CD4-positive, alpha-beta T cell treated with Interferon alpha-2 for 1 hour (primary cell): ENCODE measurements at regions not wholly inside any gene's neighbourhood (a gene's known extent, or its start where the extent isn't known, plus 50 kb on each side); places are given as distances from the start of the nearest gene placed in this dataset.
A peak's percentile ranks its signal among the peaks of the same experiment; 100 is the strongest.

Experiments used
- DNase-seq, 2 donors: peaks; one replicate each; pipeline ENCODE4 v3.0.0-alpha.2; 2020 to 2022

DNA sequence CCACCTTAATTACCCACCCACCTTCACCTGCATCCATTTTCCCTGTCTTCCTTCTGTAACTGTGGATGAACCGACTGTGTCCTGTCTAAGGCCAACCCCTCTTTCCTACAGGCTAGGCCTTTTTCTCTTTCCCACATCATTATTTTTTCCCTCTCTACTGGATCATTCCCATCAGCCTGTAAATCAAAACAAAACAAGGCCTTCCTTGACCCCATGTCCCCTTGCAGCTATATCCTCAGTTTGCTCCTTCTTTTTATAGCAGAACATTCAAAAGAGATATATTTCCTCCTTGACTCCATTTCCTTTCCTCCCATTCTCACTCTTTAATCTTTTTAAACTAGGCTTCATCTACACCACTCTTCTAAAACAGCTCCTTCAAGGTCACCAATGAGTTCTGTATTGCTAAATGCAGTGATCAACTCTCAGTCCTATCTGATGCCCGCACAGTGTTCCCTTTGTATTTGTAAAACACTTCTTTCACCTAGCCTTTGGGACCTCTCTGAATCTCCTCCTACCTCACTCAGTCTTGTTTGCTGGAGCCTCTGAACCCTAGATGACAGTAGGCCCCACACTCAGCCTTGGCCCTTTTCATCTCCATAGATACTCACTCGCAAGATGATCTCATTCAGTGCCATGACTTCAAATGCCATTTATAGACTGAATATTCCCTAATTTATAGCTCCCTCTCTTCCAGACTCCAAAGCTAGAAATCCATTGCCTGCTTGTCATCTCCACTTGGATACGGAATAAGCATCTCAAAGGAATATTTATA, 55.7 kb downstream of the CXCR4 start:
- no peak for DNase-seq

- DNase-seq: no peak
Measured at GRCh38 chr2:136060416-136060815, 57.5 kb downstream of the CXCR4 start.

DNA sequence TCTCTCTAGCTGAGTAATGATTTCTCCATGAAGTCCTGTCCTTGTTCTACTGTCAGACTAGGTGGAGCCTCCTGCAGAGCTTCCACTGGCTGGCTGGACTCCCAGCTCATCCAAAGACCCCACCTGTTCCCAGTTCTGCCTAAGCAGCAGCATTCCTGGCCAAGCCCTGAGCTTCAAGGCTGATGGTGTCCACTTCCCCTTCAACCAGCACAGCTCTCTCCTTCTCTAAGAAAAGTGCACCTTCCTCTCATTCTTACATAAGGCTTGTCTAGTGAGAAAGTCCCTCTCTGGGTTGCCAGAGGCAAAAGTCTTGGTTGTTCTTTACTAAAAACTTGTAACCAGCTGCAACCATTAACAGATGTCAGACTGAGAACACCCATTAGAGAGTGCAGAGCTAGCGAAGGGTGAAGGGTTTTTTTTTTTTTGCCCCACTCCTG, 58.9 kb downstream of the CXCR4 start:
- DNase-seq: no peak

DNA sequence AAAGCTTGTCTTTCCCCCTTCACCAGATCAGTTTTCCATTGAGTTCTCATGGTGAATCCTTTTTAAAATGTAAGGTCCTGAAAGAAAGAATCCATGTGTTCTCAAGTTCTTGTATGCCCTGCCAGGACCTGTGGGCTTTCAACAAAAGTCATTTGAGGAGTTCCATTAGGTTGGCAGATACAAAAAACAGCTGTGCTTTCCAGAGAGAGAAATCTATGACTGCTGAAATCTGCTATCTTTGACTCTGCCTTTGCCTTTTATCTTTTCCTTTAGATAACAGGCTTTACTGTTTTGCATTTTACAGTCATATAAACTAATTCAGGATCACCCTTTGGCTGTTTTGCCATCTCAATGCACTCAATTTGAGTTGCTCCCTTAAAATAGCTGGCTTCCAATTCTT, 59.7 kb downstream of the CXCR4 start:
- DNase-seq: no peak

- DNase-seq: no peak
Measured at GRCh38 chr2:136057802-136058140, 60.2 kb downstream of the CXCR4 start.

GRCh38 chr2:136057023-136057801, 60.7 kb downstream of the CXCR4 start:
- DNase-seq: peak; percentile 43 to 79

DNA sequence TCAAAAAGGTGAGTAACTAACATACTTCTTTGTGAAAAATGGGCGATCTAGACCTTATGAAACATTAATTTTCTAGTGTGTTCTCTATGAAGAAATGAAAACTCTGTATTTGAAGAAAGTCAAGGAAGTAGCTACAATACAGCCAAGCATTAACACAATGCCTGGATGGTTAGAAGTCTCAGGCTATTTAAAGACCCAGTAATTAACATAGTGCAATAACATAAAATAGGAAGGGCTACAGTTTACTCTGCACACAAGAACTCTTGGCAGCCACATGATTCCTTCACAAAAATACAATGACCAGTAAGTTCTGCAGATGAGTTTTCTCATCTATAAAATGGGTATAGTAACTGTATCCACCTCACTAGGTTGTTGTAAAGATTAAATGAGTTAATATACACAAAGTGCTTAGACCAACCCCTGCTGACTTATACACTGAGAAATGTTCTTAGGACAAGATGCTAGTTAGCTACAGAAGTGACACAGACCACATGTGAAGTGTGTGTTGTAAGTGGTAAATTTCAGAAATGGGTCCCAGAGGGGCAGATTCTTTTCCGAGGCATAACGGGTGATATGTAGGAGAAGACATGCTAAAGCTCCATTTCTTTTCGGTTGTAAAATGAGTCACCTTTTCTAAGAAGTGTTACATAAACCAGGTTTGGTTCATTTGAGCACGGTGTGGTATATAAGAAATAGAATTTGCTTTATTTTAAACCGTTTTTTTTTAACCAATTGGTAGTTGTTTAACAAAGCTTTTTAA, 61.8 kb downstream of the CXCR4 start:
- peak in 1 of 2 donors; percentile 43 for DNase-seq

- no peak for DNase-seq
Measured at GRCh38 chr2:136054856-136055255, 63.1 kb downstream of the CXCR4 start.

- peak; percentile 22 to 68 for DNase-seq
Measured at GRCh38 chr2:136052369-136053362, 65.3 kb downstream of the CXCR4 start.

- DNase-seq: peak in 1 of 2 donors; percentile 53
Measured at GRCh38 chr2:136051725-136052048, 66.3 kb upstream of the DARS1 start.

GRCh38 chr2:136051001-136051724, 65.7 kb upstream of the DARS1 start:
- DNase-seq: no peak

DNA sequence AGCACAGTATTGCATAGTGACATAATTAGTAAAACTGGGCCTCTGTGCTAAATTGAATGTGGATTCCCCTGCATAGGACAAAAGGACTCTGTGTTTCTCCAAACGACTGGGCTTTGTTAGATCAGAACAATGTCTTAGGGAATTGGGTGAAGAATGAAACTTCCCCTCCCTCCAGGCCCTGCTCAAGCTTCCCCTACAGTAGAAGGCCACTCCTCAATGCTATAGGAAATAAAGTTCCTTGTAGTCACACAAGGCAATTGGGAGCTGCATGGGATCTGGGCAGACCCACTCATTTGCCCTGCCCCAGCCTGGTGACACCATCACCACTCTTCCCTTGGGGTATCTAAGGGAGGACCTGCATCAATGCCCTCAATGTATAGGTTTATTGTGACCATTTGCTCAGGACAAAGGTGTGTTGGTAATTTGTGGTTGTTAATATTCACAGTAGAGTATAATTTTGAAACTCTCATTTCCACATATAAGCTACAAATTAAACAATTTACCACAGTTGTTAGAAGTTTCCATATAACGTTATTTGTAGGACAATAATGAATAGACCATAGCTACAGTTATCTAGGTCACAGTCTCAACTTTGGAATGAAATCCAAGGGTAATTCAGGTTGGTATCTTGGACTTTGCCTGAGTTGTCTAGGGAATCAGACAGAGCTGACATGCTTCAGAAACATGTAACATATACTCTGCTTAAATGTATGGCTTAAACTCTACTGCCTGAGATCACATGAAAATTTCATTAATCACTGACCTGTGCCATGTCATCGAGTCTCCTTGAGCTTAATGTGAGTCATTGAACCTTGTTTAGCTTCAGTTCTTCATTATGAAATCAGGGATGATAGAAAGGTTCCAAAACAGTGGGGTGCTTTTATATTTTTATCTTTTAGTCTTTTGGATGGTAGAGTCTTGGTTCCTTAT, 64.8 kb upstream of the DARS1 start:
- DNase-seq: no peak

DNA sequence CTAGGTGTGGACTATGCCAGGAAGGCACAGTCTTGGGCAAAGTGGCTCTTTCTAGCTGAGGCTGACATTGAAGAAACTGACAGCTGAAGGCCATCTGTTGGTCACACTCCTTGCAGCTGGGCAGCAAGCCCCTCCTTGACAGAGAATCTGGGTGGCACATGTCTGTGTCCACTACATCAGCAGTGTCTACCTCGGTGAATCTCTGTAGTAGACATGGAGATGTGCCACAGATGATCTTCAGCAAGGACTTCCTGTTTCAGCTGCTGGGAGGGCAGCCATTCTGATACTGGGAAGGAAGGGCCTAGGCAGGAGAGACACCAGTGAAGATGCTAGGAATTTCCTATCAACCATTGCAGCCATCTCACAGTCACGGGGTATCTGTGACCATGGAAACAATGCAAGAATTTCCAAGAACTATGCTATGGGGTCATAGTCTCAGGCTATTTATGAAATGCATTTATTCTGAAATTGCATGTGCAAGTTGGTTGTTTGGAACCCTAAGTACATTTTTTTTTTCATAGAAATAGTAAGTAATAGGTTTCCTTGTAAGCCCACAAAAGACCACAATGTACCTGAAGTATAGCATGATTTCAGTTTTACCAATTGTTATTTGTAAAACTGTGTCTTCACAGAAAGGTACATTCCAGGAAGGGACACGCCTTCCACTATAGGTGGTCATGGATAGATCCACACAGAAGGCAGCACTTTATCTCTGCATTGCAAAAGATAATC, 63.8 kb upstream of the DARS1 start:
- no peak for DNase-seq

GRCh38 chr2:136045835-136046570, 60.6 kb upstream of the DARS1 start:
- DNase-seq: no peak

- DNase-seq: no peak
Measured at GRCh38 chr2:136045344-136045743, 59.9 kb upstream of the DARS1 start.
